ENCODE measurements at regions not wholly inside any gene's neighbourhood (a gene's known extent, or its start where the extent isn't known, plus 50 kb on each side); places are given as distances from the start of the nearest gene placed in this dataset.

GRCh38 chr4:22253431-22253830 is 262.4 kb downstream of the ADGRA3 start:
- RAD21 ChIA-PET (ENCODE audit: unreplicated experiment), result no interaction called here
- TF ChIP-seq SMAD5 (IDR thresholded peaks at IDR 0.05; ENCODE audit: low read depth) (no peak), ATF2 (IDR thresholded peaks at IDR 0.05; ENCODE audit: low read length) (no peak), NFYA (IDR thresholded peaks at IDR 0.05; ENCODE audit: borderline replicate concordance, low read depth, low read length) (no peak), RB1 (IDR thresholded peaks at IDR 0.05; ENCODE audit: borderline replicate concordance) (no peak), CTCF (IDR thresholded peaks at IDR 0.05 in 2 of 3, conservative IDR thresholded peaks at IDR 0.05 in 1 of 3; ENCODE audit: control insufficient read depth in 2 of 3, extremely low read depth in 1 of 3, insufficient read depth in 1 of 3, low read depth in 3 of 3, low read length in 3 of 3) (no peak), ZBED1 (IDR thresholded peaks at IDR 0.05; ENCODE audit: borderline replicate concordance) (no peak), TCF3 (IDR thresholded peaks at IDR 0.05; ENCODE audit: borderline replicate concordance, insufficient read depth, low read depth, low read length) (no peak), IRF5 (IDR thresholded peaks at IDR 0.05; ENCODE audit: borderline replicate concordance) (no peak), MLLT1 (IDR thresholded peaks at IDR 0.05) (no peak)
- H4K20me1 ChIP-seq (ENCODE audit: control insufficient read depth, insufficient read depth), result no peaks in the 10 kb centered on the region
- SMC1A ChIA-PET (ENCODE audit: uncharacterized antibody, unreplicated experiment), result no interaction called here
- POLR2A ChIA-PET, result no interaction called here
- H2AFZ ChIP-seq (ENCODE audit: control insufficient read depth, low read depth, low read length), result no peak overlapping the region
- no peaks in the 10 kb centered on the region for H3K36me3 ChIP-seq (ENCODE audit: control insufficient read depth in 2 of 2, insufficient read depth in 2 of 2, low read length in 1 of 2)
- H3K9ac ChIP-seq (ENCODE audit: control insufficient read depth, insufficient read depth, low read length), result no peak overlapping the region
- no peak overlapping the region for H3K27ac ChIP-seq (ENCODE audit: control insufficient read depth, insufficient read depth)
- BruUV-seq (replicated peaks), result no TSS peak
- intact Hi-C loops (cut with micrococcal nuclease; ENCODE audit: unreplicated experiment) (no loop called here), in situ Hi-C loops (cut with MboI) (no loop called here)
- CTCF ChIA-PET, result interaction anchor here (0.8 kb wide), 1 partner anchor 16 kb away, joined by 3 read pairs; no protein-coding TSS in a partner anchor
- no peaks in the 10 kb centered on the region for H3K79me2 ChIP-seq (ENCODE audit: control insufficient read depth, insufficient read depth, low read length)
- 0% methylated on average over 1 of the region's 1 CpG for WGBS (ENCODE audit: insufficient coverage, insufficient replicate concordance, low lambda C conversion rate, missing lambda C conversion rate)
- no peaks in the 10 kb centered on the region for H3K9me3 ChIP-seq (replicated peaks; ENCODE audit: control insufficient read depth, insufficient read depth, low read length)
- FAIRE-seq, result no peak
- H3K4me2 ChIP-seq (ENCODE audit: control insufficient read depth, insufficient read depth), result no peak overlapping the region
- no peaks in the 10 kb centered on the region for H3K4me1 ChIP-seq (ENCODE audit: control insufficient read depth, insufficient read depth, low read length)
- DNase-seq (ENCODE audit: low read depth, low spot score), result no peak
- H3K4me3 ChIP-seq, result no peak overlapping the region
- no peak for ATAC-seq
- no peaks in the 10 kb centered on the region for H3K27me3 ChIP-seq (replicated peaks in 1 of 2; ENCODE audit: control insufficient read depth in 2 of 2, insufficient read depth in 2 of 2, low read length in 1 of 2)
